AG10803 (cell line): ENCODE measurements at regions not wholly inside any gene's neighbourhood (a gene's known extent, or its start where the extent isn't known, plus 50 kb on each side); places are given as distances from the start of the nearest gene placed in this dataset.

Experiments
- DNase-seq: peaks from one replicate; pipeline ENCODE4 v3.0.0; 2010; ENCODE audit warnings: low read depth
- H3K4me3 ChIP-seq: 2 replicates; pipeline ENCODE4 v1.5.1; 2011; ENCODE audit warnings: mild to moderate bottlenecking, low read length, control low read depth
- CTCF ChIP-seq: conservative IDR thresholded peaks from 2 replicates; pipeline ENCODE4 v1.5.1; 2011; ENCODE audit warnings: mild to moderate bottlenecking, low read length, control low read depth, inconsistent platforms

- H3K4me3 ChIP-seq = no peak overlapping the region
- DNase-seq = no peak
- TF ChIP-seq CTCF = no peak
These were observed 98.0 kb downstream of the CRPPA start for GRCh38 chr7:16323313-16323712.

- no peak for DNase-seq
- no peak for TF ChIP-seq CTCF
- no peak overlapping the region for H3K4me3 ChIP-seq
These were observed 101.2 kb downstream of the CRPPA start for GRCh38 chr7:16320099-16320660.

- no peak overlapping the region for H3K4me3 ChIP-seq
- no peak for TF ChIP-seq CTCF
- DNase-seq = no peak
These were observed 102.1 kb downstream of the CRPPA start for GRCh38 chr7:16318989-16319915.

- H3K4me3 ChIP-seq = no peak overlapping the region
- DNase-seq = no peak
- no peak for TF ChIP-seq CTCF
These were observed 102.9 kb downstream of the CRPPA start for GRCh38 chr7:16318463-16318862.

- no peak for TF ChIP-seq CTCF
- DNase-seq = no peak
- no peak overlapping the region for H3K4me3 ChIP-seq
These were observed 103.9 kb downstream of the CRPPA start for GRCh38 chr7:16317406-16317805.

- peak overlapping the region; percentile 1; the same call in 1 of the 2 replicates for H3K4me3 ChIP-seq
- peak; percentile 2 for DNase-seq
- no peak for TF ChIP-seq CTCF
These were observed 106.1 kb downstream of the CRPPA start for GRCh38 chr7:16315280-16315679.

- DNase-seq = no peak
- TF ChIP-seq CTCF = no peak
- H3K4me3 ChIP-seq = no peak overlapping the region
These were observed 112.2 kb downstream of the CRPPA start for GRCh38 chr7:16309129-16309528.
